ENCODE measurements at regions not wholly inside any gene's neighbourhood (a gene's known extent, or its start where the extent isn't known, plus 50 kb on each side); places are given as distances from the start of the nearest gene placed in this dataset.
"Not testable (repeated sequence)": the region's sequence is repeated elsewhere in the genome, so short reads cannot be mapped to it uniquely, and the experiment has no call there.

- no peak for DNase-seq (ENCODE audit: low read depth in 2 of 2)
These were observed 207.7 kb upstream of the AHR start for GRCh38 chr7:17090751-17091150.

GRCh38 chr7:17093461-17093860 is 205.0 kb upstream of the AHR start:
- DNase-seq (ENCODE audit: low read depth in 2 of 2), result no peak

- no peak for DNase-seq (ENCODE audit: low read depth in 2 of 2)
These were observed 203.4 kb upstream of the AHR start for GRCh38 chr7:17094963-17095574.

GRCh38 chr7:17095931-17096330 is 202.5 kb upstream of the AHR start:
- DNase-seq (ENCODE audit: low read depth in 2 of 2), result no peak

- DNase-seq (ENCODE audit: low read depth in 2 of 2), result no peak
These were observed 200.7 kb upstream of the AHR start for GRCh38 chr7:17097668-17098297.

- DNase-seq (ENCODE audit: low read depth in 2 of 2), result no peak
These were observed 199.9 kb upstream of the AHR start for GRCh38 chr7:17098515-17098914.

- DNase-seq (ENCODE audit: low read depth in 2 of 2), result no peak
These were observed 199.1 kb upstream of the AHR start for GRCh38 chr7:17099083-17099973.

GRCh38 chr7:17099974-17100509 is 198.4 kb upstream of the AHR start:
- DNase-seq (ENCODE audit: low read depth in 2 of 2), result not testable (repeated sequence)

GRCh38 chr7:17101207-17101696 is 197.2 kb upstream of the AHR start:
- no peak for DNase-seq (ENCODE audit: low read depth in 2 of 2)

- DNase-seq (ENCODE audit: low read depth in 2 of 2), result no peak
These were observed 195.3 kb upstream of the AHR start for GRCh38 chr7:17103170-17103569.

GRCh38 chr7:17103984-17104383 is 194.5 kb upstream of the AHR start:
- DNase-seq (ENCODE audit: low read depth in 2 of 2), result no peak

GRCh38 chr7:17104419-17104818 is 194.0 kb upstream of the AHR start:
- no peak for DNase-seq (ENCODE audit: low read depth in 2 of 2)

GRCh38 chr7:17105701-17106100 is 192.8 kb upstream of the AHR start:
- no peak for DNase-seq (ENCODE audit: low read depth in 2 of 2)

GRCh38 chr7:17108049-17108584 is 190.3 kb upstream of the AHR start:
- DNase-seq (ENCODE audit: low read depth in 2 of 2), result no peak

- no peak for DNase-seq (ENCODE audit: low read depth in 2 of 2)
These were observed 189.4 kb upstream of the AHR start for GRCh38 chr7:17109020-17109419.

- not testable (repeated sequence) for DNase-seq (ENCODE audit: low read depth in 2 of 2)
These were observed 184.7 kb upstream of the AHR start for GRCh38 chr7:17113770-17114169.

GRCh38 chr7:17118412-17118811 is 180.0 kb upstream of the AHR start:
- DNase-seq (ENCODE audit: low read depth in 2 of 2), result no peak

GRCh38 chr7:17120756-17121155 is 177.7 kb upstream of the AHR start:
- DNase-seq (ENCODE audit: low read depth in 2 of 2), result no peak

GRCh38 chr7:17121671-17122070 is 176.8 kb upstream of the AHR start:
- DNase-seq (ENCODE audit: low read depth in 2 of 2), result no peak

GRCh38 chr7:17123020-17123419 is 175.4 kb upstream of the AHR start:
- no peak for DNase-seq (ENCODE audit: low read depth in 2 of 2)

GRCh38 chr7:17126413-17127268 is 171.8 kb upstream of the AHR start:
- no peak for DNase-seq (ENCODE audit: low read depth in 2 of 2)
